ENCODE measurements at regions not wholly inside any gene's neighbourhood (a gene's known extent, or its start where the extent isn't known, plus 50 kb on each side); places are given as distances from the start of the nearest gene placed in this dataset.
"Not testable (repeated sequence)": the region's sequence is repeated elsewhere in the genome, so short reads cannot be mapped to it uniquely, and the experiment has no call there.

GRCh38 chr2:176796677-176797076 is 415.9 kb upstream of the HNRNPA3 start:
- H3K9ac ChIP-seq (ENCODE audit: low read depth, low read length); H3K27ac ChIP-seq (ENCODE audit: low read depth, low read length); H3K36me3 ChIP-seq (ENCODE audit: insufficient read depth, low read length); H3K27me3 ChIP-seq (ENCODE audit: insufficient read depth, low read length); H3K4me3 ChIP-seq (ENCODE audit: low read length); H3K4me1 ChIP-seq (ENCODE audit: insufficient read depth, low read length); H3K9me3 ChIP-seq (ENCODE audit: insufficient read depth, low read depth, low read length): not testable (repeated sequence)
- WGBS: 87% methylated on average over 12 of the region's 13 CpGs

GRCh38 chr2:176804392-176804791 is 408.2 kb upstream of the HNRNPA3 start:
- Histone ChIP-seq H3K27ac (ENCODE audit: low read depth, low read length) (no peak overlapping the region), H3K36me3 (ENCODE audit: insufficient read depth, low read length) (no peaks in the 10 kb centered on the region), H3K4me3 (ENCODE audit: low read length) (no peak overlapping the region), H3K4me1 (ENCODE audit: insufficient read depth, low read length) (no peaks in the 10 kb centered on the region), H3K9ac (ENCODE audit: low read depth, low read length) (no peak overlapping the region), H3K27me3 (ENCODE audit: insufficient read depth, low read length) (no peaks in the 10 kb centered on the region), H3K9me3 (ENCODE audit: insufficient read depth, low read depth, low read length) (no peaks in the 10 kb centered on the region)
- 73% methylated on average over 1 of the region's 2 CpGs for WGBS

GRCh38 chr2:176805345-176805744 is 407.2 kb upstream of the HNRNPA3 start:
- Histone ChIP-seq H3K9ac (ENCODE audit: low read depth, low read length) (no peak overlapping the region), H3K36me3 (ENCODE audit: insufficient read depth, low read length) (no peaks in the 10 kb centered on the region), H3K4me1 (ENCODE audit: insufficient read depth, low read length) (no peaks in the 10 kb centered on the region), H3K27me3 (ENCODE audit: insufficient read depth, low read length) (no peaks in the 10 kb centered on the region), H3K9me3 (ENCODE audit: insufficient read depth, low read depth, low read length) (no peaks in the 10 kb centered on the region), H3K27ac (ENCODE audit: low read depth, low read length) (no peak overlapping the region), H3K4me3 (ENCODE audit: low read length) (no peak overlapping the region)

- 76% methylated on average over 5 of the region's 5 CpGs for WGBS
- H3K36me3 ChIP-seq (ENCODE audit: insufficient read depth, low read length): no peaks in the 10 kb centered on the region
- H3K4me3 ChIP-seq (ENCODE audit: low read length): no peak overlapping the region
- no peaks in the 10 kb centered on the region for H3K9me3 ChIP-seq (ENCODE audit: insufficient read depth, low read depth, low read length)
- no peak overlapping the region for H3K9ac ChIP-seq (ENCODE audit: low read depth, low read length)
- no peak overlapping the region for H3K27ac ChIP-seq (ENCODE audit: low read depth, low read length)
- H3K27me3 ChIP-seq (ENCODE audit: insufficient read depth, low read length): no peaks in the 10 kb centered on the region
- H3K4me1 ChIP-seq (ENCODE audit: insufficient read depth, low read length): peaks cover 23% of the 10 kb centered on the region
These were observed 400.3 kb upstream of the HNRNPA3 start for GRCh38 chr2:176812246-176812775.

GRCh38 chr2:176813156-176813555 is 399.4 kb upstream of the HNRNPA3 start:
- H3K9ac ChIP-seq (ENCODE audit: low read depth, low read length): no peak overlapping the region
- H3K9me3 ChIP-seq (ENCODE audit: insufficient read depth, low read depth, low read length): no peaks in the 10 kb centered on the region
- 97% methylated on average over 4 of the region's 4 CpGs for WGBS
- no peaks in the 10 kb centered on the region for H3K27me3 ChIP-seq (ENCODE audit: insufficient read depth, low read length)
- peaks cover 32% of the 10 kb centered on the region for H3K4me1 ChIP-seq (ENCODE audit: insufficient read depth, low read length)
- H3K4me3 ChIP-seq (ENCODE audit: low read length): no peak overlapping the region
- H3K27ac ChIP-seq (ENCODE audit: low read depth, low read length): no peak overlapping the region
- H3K36me3 ChIP-seq (ENCODE audit: insufficient read depth, low read length): no peaks in the 10 kb centered on the region

GRCh38 chr2:176813621-176814049 is 399.0 kb upstream of the HNRNPA3 start:
- Histone ChIP-seq H3K4me3 (ENCODE audit: low read length) (no peak overlapping the region), H3K4me1 (ENCODE audit: insufficient read depth, low read length) (peaks cover 37% of the 10 kb centered on the region)
- 57% methylated on average over 2 of the region's 2 CpGs for WGBS

GRCh38 chr2:176814274-176814673 is 398.3 kb upstream of the HNRNPA3 start:
- Histone ChIP-seq H3K9ac (ENCODE audit: low read depth, low read length) (no peak overlapping the region), H3K27ac (ENCODE audit: low read depth, low read length) (no peak overlapping the region)

More at GRCh38 chr2:176813621-176814049, 399.0 kb upstream of the HNRNPA3 start:
- no peaks in the 10 kb centered on the region for H3K36me3 ChIP-seq (ENCODE audit: insufficient read depth, low read length)
- H3K27me3 ChIP-seq (ENCODE audit: insufficient read depth, low read length): no peaks in the 10 kb centered on the region
- no peak overlapping the region for H3K27ac ChIP-seq (ENCODE audit: low read depth, low read length)
- no peaks in the 10 kb centered on the region for H3K9me3 ChIP-seq (ENCODE audit: insufficient read depth, low read depth, low read length)
- H3K9ac ChIP-seq (ENCODE audit: low read depth, low read length): no peak overlapping the region

GRCh38 chr2:176814740-176815367 is 397.7 kb upstream of the HNRNPA3 start:
- WGBS: 24% methylated on average over 2 of the region's 2 CpGs

More at GRCh38 chr2:176814274-176814673, 398.3 kb upstream of the HNRNPA3 start:
- H3K4me1 ChIP-seq (ENCODE audit: insufficient read depth, low read length): peaks cover 43% of the 10 kb centered on the region
- H3K4me3 ChIP-seq (ENCODE audit: low read length): no peak overlapping the region
- H3K27me3 ChIP-seq (ENCODE audit: insufficient read depth, low read length): no peaks in the 10 kb centered on the region
- no peaks in the 10 kb centered on the region for H3K9me3 ChIP-seq (ENCODE audit: insufficient read depth, low read depth, low read length)
- WGBS: no CpG with 5 or more reads among the region's 1 CpG
- no peaks in the 10 kb centered on the region for H3K36me3 ChIP-seq (ENCODE audit: insufficient read depth, low read length)

GRCh38 chr2:176817061-176817565 is 395.5 kb upstream of the HNRNPA3 start:
- H3K27me3 ChIP-seq (ENCODE audit: insufficient read depth, low read length): no peaks in the 10 kb centered on the region
- H3K36me3 ChIP-seq (ENCODE audit: insufficient read depth, low read length): no peaks in the 10 kb centered on the region
- no peak overlapping the region for H3K4me3 ChIP-seq (ENCODE audit: low read length)
- WGBS: 26% methylated on average over 7 of the region's 7 CpGs
- H3K9me3 ChIP-seq (ENCODE audit: insufficient read depth, low read depth, low read length): no peaks in the 10 kb centered on the region
- H3K27ac ChIP-seq (ENCODE audit: low read depth, low read length): no peak overlapping the region; the same call in 1 of the 2 replicates
- no peak overlapping the region for H3K9ac ChIP-seq (ENCODE audit: low read depth, low read length)
- H3K4me1 ChIP-seq (ENCODE audit: insufficient read depth, low read length): peaks cover 50% of the 10 kb centered on the region

More at GRCh38 chr2:176814740-176815367, 397.7 kb upstream of the HNRNPA3 start:
- Histone ChIP-seq H3K9me3 (ENCODE audit: insufficient read depth, low read depth, low read length) (no peaks in the 10 kb centered on the region), H3K36me3 (ENCODE audit: insufficient read depth, low read length) (no peaks in the 10 kb centered on the region), H3K9ac (ENCODE audit: low read depth, low read length) (no peak overlapping the region), H3K27me3 (ENCODE audit: insufficient read depth, low read length) (no peaks in the 10 kb centered on the region), H3K4me1 (ENCODE audit: insufficient read depth, low read length) (peaks cover 49% of the 10 kb centered on the region), H3K27ac (ENCODE audit: low read depth, low read length) (no peak overlapping the region), H3K4me3 (ENCODE audit: low read length) (no peak overlapping the region)

- H3K27ac ChIP-seq (ENCODE audit: low read depth, low read length): no peak overlapping the region
- H3K36me3 ChIP-seq (ENCODE audit: insufficient read depth, low read length): no peaks in the 10 kb centered on the region
- no peak overlapping the region for H3K4me3 ChIP-seq (ENCODE audit: low read length)
- no peaks in the 10 kb centered on the region for H3K27me3 ChIP-seq (ENCODE audit: insufficient read depth, low read length)
- H3K4me1 ChIP-seq (ENCODE audit: insufficient read depth, low read length): peaks cover 50% of the 10 kb centered on the region
- no peaks in the 10 kb centered on the region for H3K9me3 ChIP-seq (ENCODE audit: insufficient read depth, low read depth, low read length)
- WGBS: 82% methylated on average over 3 of the region's 4 CpGs
- no peak overlapping the region for H3K9ac ChIP-seq (ENCODE audit: low read depth, low read length)
These were observed 394.5 kb upstream of the HNRNPA3 start for GRCh38 chr2:176818076-176818475.

- 28% methylated on average over 6 of the region's 7 CpGs for WGBS
- Histone ChIP-seq H3K4me3 (ENCODE audit: low read length) (no peak overlapping the region), H3K9me3 (ENCODE audit: insufficient read depth, low read depth, low read length) (no peaks in the 10 kb centered on the region), H3K27ac (ENCODE audit: low read depth, low read length) (no peak overlapping the region), H3K9ac (ENCODE audit: low read depth, low read length) (no peak overlapping the region), H3K36me3 (ENCODE audit: insufficient read depth, low read length) (no peaks in the 10 kb centered on the region), H3K27me3 (ENCODE audit: insufficient read depth, low read length) (no peaks in the 10 kb centered on the region), H3K4me1 (ENCODE audit: insufficient read depth, low read length) (peaks cover 45% of the 10 kb centered on the region)
These were observed 394.0 kb upstream of the HNRNPA3 start for GRCh38 chr2:176818617-176819016.

Measured in HUES64 (cell line).